Caco-2 (cell line): ENCODE measurements at regions not wholly inside any gene's neighbourhood (a gene's known extent, or its start where the extent isn't known, plus 50 kb on each side); places are given as distances from the start of the nearest gene placed in this dataset.

Source experiments
- BruUV-seq: library from RNA; stranded (reverse); fragments of 400-500 nt; replicated peaks from 2 replicates; lab custom pipeline; 2021; lab: Mats Ljungman, UMichigan
- CTCF ChIA-PET: fragments of 300-600 bp; sonication (Branson Sonifier 250); formaldehyde crosslinking; loops from one replicate; lab custom pipeline; 2022; ENCODE audit warnings: antibody characterized with exemption; lab: Charles Lee
- POLR2A ChIA-PET: fragments of 300-600 bp; sonication (Branson Sonifier 250); formaldehyde crosslinking; loops from one replicate; lab custom pipeline; 2022; ENCODE audit warnings: antibody characterized with exemption; lab: Charles Lee
- DNase-seq, 2 experiments: peaks; one replicate each; pipeline versions ENCODE4 v3.0.0 to v3.0.0-alpha.2; 2020 to 2022
- H3K27me3 ChIP-seq: replicated peaks from 2 replicates; pipeline ENCODE4 v1.6.0; 2011; ENCODE audit warnings: low read length; ENCODE audit not compliant: control insufficient read depth, insufficient read depth
- H3K36me3 ChIP-seq: 2 replicates; pipeline ENCODE4 v1.5.1; 2011; ENCODE audit warnings: low read length; ENCODE audit not compliant: control insufficient read depth, insufficient read depth
- H3K4me1 ChIP-seq: fragments of 250-450 bp; sonication (Bioruptor Pico); 2 replicates; pipeline ENCODE4 v1.5.1; 2020; ENCODE audit warnings: mild to moderate bottlenecking
- H3K4me3 ChIP-seq: 2 replicates; pipeline ENCODE4 v1.5.1; 2011; ENCODE audit warnings: low read depth, mild to moderate bottlenecking, control low read depth, low read length
- H3K9me3 ChIP-seq: fragments of 250-450 bp; sonication (Bioruptor Pico); 2 replicates; pipeline ENCODE4 v1.5.1; 2020; ENCODE audit warnings: mild to moderate bottlenecking, moderate library complexity
- H3K27ac Mint-ChIP-seq: one replicate; pipeline ENCODE4 v1.8.0; 2022; ENCODE audit warnings: mixed read lengths; ENCODE audit not compliant: unreplicated experiment
- H3K27me3 Mint-ChIP-seq: one replicate; pipeline ENCODE4 v1.8.0; 2022; ENCODE audit warnings: mixed read lengths; ENCODE audit not compliant: insufficient read depth, unreplicated experiment
- H3K36me3 Mint-ChIP-seq: one replicate; pipeline ENCODE4 v1.8.0; 2022; ENCODE audit warnings: mild to moderate bottlenecking, mixed read lengths; ENCODE audit not compliant: insufficient read depth, unreplicated experiment
- H3K4me1 Mint-ChIP-seq: one replicate; pipeline ENCODE4 v1.8.0; 2022; ENCODE audit warnings: low read depth, mixed read lengths; ENCODE audit not compliant: unreplicated experiment
- H3K4me3 Mint-ChIP-seq: one replicate; pipeline ENCODE4 v1.8.0; 2022; ENCODE audit warnings: mild to moderate bottlenecking, moderate library complexity, mixed read lengths; ENCODE audit not compliant: unreplicated experiment
- H3K9me3 Mint-ChIP-seq: one replicate; pipeline ENCODE4 v1.8.0; 2022; ENCODE audit warnings: mixed read lengths; ENCODE audit not compliant: unreplicated experiment
- intact Hi-C: fragments of 100-400 bp; cut with micrococcal nuclease; formaldehyde crosslinking; loops from one replicate; pipeline ENCODE4 v1.10.0; 2022; ENCODE audit not compliant: unreplicated experiment
- TF ChIP-seq, protein P1 (sequence below), 2 experiments: fragments of 200-600 bp in 1 of 2; IDR thresholded peaks; 1 replicate in 1 of 2; 2 replicates in 1 of 2; pipeline versions ENCODE4 v1.5.1 to v1.8.0; 2011 to 2022; ENCODE audit warnings: antibody characterized with exemption in 1 of 2, control low read depth in 1 of 2, inconsistent platforms in 1 of 2, low read depth in 1 of 2, low read length in 1 of 2, mild to moderate bottlenecking in 1 of 2, moderate library complexity in 1 of 2; ENCODE audit not compliant: insufficient read depth in 1 of 2, severe bottlenecking in 1 of 2, unreplicated experiment in 1 of 2

GRCh38 chr4:124096290-124096689, 616.2 kb downstream of the ANKRD50 start:
- no peak for DNase-seq
- intact Hi-C loops, result no loop called here
- Mint-ChIP-seq H3K27ac (no peak overlapping the region), H3K27me3 (no peaks in the 10 kb centered on the region), H3K4me3 (no peak overlapping the region), H3K4me1 (peaks cover 19% of the 10 kb centered on the region), H3K9me3 (peaks cover 23% of the 10 kb centered on the region), H3K36me3 (peaks cover 5% of the 10 kb centered on the region)
- Histone ChIP-seq H3K4me3 (no peak overlapping the region), H3K27me3 (no peaks in the 10 kb centered on the region), H3K9me3 (no peaks in the 10 kb centered on the region), H3K4me1 (peaks cover 12% of the 10 kb centered on the region), H3K36me3 (no peaks in the 10 kb centered on the region)
- TF ChIP-seq, protein P1, sequence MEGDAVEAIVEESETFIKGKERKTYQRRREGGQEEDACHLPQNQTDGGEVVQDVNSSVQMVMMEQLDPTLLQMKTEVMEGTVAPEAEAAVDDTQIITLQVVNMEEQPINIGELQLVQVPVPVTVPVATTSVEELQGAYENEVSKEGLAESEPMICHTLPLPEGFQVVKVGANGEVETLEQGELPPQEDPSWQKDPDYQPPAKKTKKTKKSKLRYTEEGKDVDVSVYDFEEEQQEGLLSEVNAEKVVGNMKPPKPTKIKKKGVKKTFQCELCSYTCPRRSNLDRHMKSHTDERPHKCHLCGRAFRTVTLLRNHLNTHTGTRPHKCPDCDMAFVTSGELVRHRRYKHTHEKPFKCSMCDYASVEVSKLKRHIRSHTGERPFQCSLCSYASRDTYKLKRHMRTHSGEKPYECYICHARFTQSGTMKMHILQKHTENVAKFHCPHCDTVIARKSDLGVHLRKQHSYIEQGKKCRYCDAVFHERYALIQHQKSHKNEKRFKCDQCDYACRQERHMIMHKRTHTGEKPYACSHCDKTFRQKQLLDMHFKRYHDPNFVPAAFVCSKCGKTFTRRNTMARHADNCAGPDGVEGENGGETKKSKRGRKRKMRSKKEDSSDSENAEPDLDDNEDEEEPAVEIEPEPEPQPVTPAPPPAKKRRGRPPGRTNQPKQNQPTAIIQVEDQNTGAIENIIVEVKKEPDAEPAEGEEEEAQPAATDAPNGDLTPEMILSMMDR (IDR thresholded peaks at IDR 0.05; ENCODE audit: insufficient read depth in 1 of 2, low read depth in 1 of 2, low read length in 1 of 2, severe bottlenecking in 1 of 2, unreplicated experiment in 1 of 2), result no peak
- POLR2A ChIA-PET, result no interaction called here
- no TSS peak for BruUV-seq
- CTCF ChIA-PET, result no interaction called here

- Mint-ChIP-seq H3K27ac (no peak overlapping the region), H3K27me3 (no peaks in the 10 kb centered on the region), H3K4me3 (no peak overlapping the region), H3K9me3 (peaks cover 16% of the 10 kb centered on the region), H3K36me3 (peaks cover 5% of the 10 kb centered on the region), H3K4me1 (peaks cover 19% of the 10 kb centered on the region)
- CTCF ChIA-PET, result no interaction called here
- POLR2A ChIA-PET, result no interaction called here
- Histone ChIP-seq H3K27me3 (no peaks in the 10 kb centered on the region), H3K4me1 (peaks cover 12% of the 10 kb centered on the region), H3K36me3 (no peaks in the 10 kb centered on the region), H3K4me3 (no peak overlapping the region), H3K9me3 (0 out of 2 replicates have a peak, but pooled peaks cover 5% of the 10 kb centered on the region)
- BruUV-seq, result no TSS peak
- TF ChIP-seq, protein P1 (IDR thresholded peaks at IDR 0.05; ENCODE audit: insufficient read depth in 1 of 2, low read depth in 1 of 2, low read length in 1 of 2, severe bottlenecking in 1 of 2, unreplicated experiment in 1 of 2), result no peak
- no peak for DNase-seq
- intact Hi-C loops, result no loop called here
These were observed 615.1 kb downstream of the ANKRD50 start for GRCh38 chr4:124097447-124097846.

- TF ChIP-seq, protein P1 (IDR thresholded peaks at IDR 0.05; ENCODE audit: insufficient read depth in 1 of 2, low read depth in 1 of 2, low read length in 1 of 2, severe bottlenecking in 1 of 2, unreplicated experiment in 1 of 2), result no peak
These were observed 608.4 kb downstream of the ANKRD50 start for GRCh38 chr4:124104101-124104500.

More at GRCh38 chr4:124104101-124104500, 608.4 kb downstream of the ANKRD50 start:
- no peak overlapping the region for H3K4me3 ChIP-seq
- H3K9me3 Mint-ChIP-seq, result no peaks in the 10 kb centered on the region
- ChIA-PET POLR2A (no interaction called here), CTCF (no interaction called here)
- H3K36me3 Mint-ChIP-seq, result no peaks in the 10 kb centered on the region
- H3K4me1 ChIP-seq, result no peaks in the 10 kb centered on the region
- H3K4me3 Mint-ChIP-seq, result no peak overlapping the region
- H3K36me3 ChIP-seq, result no peaks in the 10 kb centered on the region
- BruUV-seq, result no TSS peak
- H3K27ac Mint-ChIP-seq, result no peak overlapping the region
- DNase-seq, result no peak
- intact Hi-C loops, result no loop called here
- H3K4me1 Mint-ChIP-seq, result no peaks in the 10 kb centered on the region
- 0 out of 2 replicates have a peak, but pooled peaks cover 9% of the 10 kb centered on the region for H3K9me3 ChIP-seq
- H3K27me3 Mint-ChIP-seq, result no peaks in the 10 kb centered on the region
- H3K27me3 ChIP-seq, result no peaks in the 10 kb centered on the region
